CD14-positive monocyte (primary cell): ENCODE measurements at regions not wholly inside any gene's neighbourhood (a gene's known extent, or its start where the extent isn't known, plus 50 kb on each side); places are given as distances from the start of the nearest gene placed in this dataset.

ENCODE experiments used
- DNase-seq, 3 donors: peaks; one replicate each; pipeline ENCODE4 v3.0.0-alpha.2; 2011 to 2022
- H2AFZ ChIP-seq: 2 replicates; pipeline ENCODE4 v1.6.0; 2012; ENCODE audit warnings: mild to moderate bottlenecking, low read depth, low read length, inconsistent platforms; ENCODE audit not compliant: insufficient read depth, poor library complexity, severe bottlenecking
- H3K27ac ChIP-seq, 2 donors: 1 replicate in 1 of 2; 2 replicates in 1 of 2; pipeline ENCODE4 v1.5.1; 2012 to 2013; ENCODE audit warnings: low read length in 2 of 2, control low read depth in 1 of 2, inconsistent platforms in 1 of 2, low read depth in 1 of 2, mild to moderate bottlenecking in 1 of 2
- H3K27me3 ChIP-seq, 2 donors: one replicate each; pipeline versions ENCODE4 v1.6.0 to v1.6.1; 2011 to 2013; ENCODE audit warnings: low read length in 2 of 2; ENCODE audit not compliant: control insufficient read depth in 2 of 2, insufficient read depth in 2 of 2
- H3K36me3 ChIP-seq, 2 donors: replicated peaks in 1 of 2; 1 replicate in 1 of 2; 2 replicates in 1 of 2; pipeline versions ENCODE4 v1.5.1 to v1.6.1; 2012 to 2013; ENCODE audit warnings: low read length in 2 of 2, control low read depth in 1 of 2, inconsistent platforms in 1 of 2, mild to moderate bottlenecking in 1 of 2; ENCODE audit not compliant: insufficient read depth in 2 of 2, control insufficient read depth in 1 of 2
- H3K4me1 ChIP-seq, 2 donors: 1 replicate in 1 of 2; 2 replicates in 1 of 2; pipeline versions ENCODE4 v1.5.1 to v1.6.1; 2012 to 2013; ENCODE audit warnings: low read length in 2 of 2, control low read depth in 1 of 2, inconsistent platforms in 1 of 2, mild to moderate bottlenecking in 1 of 2, moderate library complexity in 1 of 2; ENCODE audit not compliant: insufficient read depth in 2 of 2, control insufficient read depth in 1 of 2
- H3K4me2 ChIP-seq: replicated peaks from 2 replicates; pipeline ENCODE3; 2012; ENCODE audit warnings: low read length, moderate library complexity, mild to moderate bottlenecking; ENCODE audit not compliant: poor library complexity, severe bottlenecking; ENCODE audit errors: extremely low read depth
- H3K4me3 ChIP-seq, 3 experiments: fragments of 200-600 bp in 1 of 3; sonication (generic) in 1 of 3; replicated peaks in 1 of 3; 1 replicate in 2 of 3; 2 replicates in 1 of 3; pipeline ENCODE4 v1.5.1; 2011 to 2013; ENCODE audit warnings: low read length in 3 of 3, mild to moderate bottlenecking in 3 of 3, control low read depth in 2 of 3, low read depth in 2 of 3, inconsistent platforms in 1 of 3, moderate library complexity in 1 of 3
- H3K79me2 ChIP-seq: 2 replicates; pipeline ENCODE4 v1.6.0; 2012; ENCODE audit warnings: mild to moderate bottlenecking, control low read depth, inconsistent platforms, low read length, moderate library complexity; ENCODE audit not compliant: insufficient read depth
- H3K9ac ChIP-seq: 2 replicates; pipeline ENCODE4 v1.6.0; 2017; ENCODE audit warnings: low read length, mild to moderate bottlenecking; ENCODE audit not compliant: insufficient read depth, poor library complexity, severe bottlenecking
- H3K9me3 ChIP-seq, 2 donors: replicated peaks in 1 of 2; 1 replicate in 1 of 2; 2 replicates in 1 of 2; pipeline versions ENCODE4 v1.5.1 to v1.6.1; 2012 to 2013; ENCODE audit warnings: low read length in 2 of 2, control low read depth in 1 of 2; ENCODE audit not compliant: control insufficient read depth in 1 of 2, insufficient read depth in 1 of 2
- H4K20me1 ChIP-seq: 2 replicates; pipeline ENCODE4 v1.6.0; 2012; ENCODE audit warnings: mild to moderate bottlenecking, low read length, control low read depth, moderate library complexity; ENCODE audit not compliant: insufficient read depth
- H3K27ac Mint-ChIP-seq, 7 donors: one replicate each; pipeline ENCODE4 v1.8.0; 2020; ENCODE audit warnings: mild to moderate bottlenecking in 7 of 7, mixed read lengths in 7 of 7, moderate library complexity in 6 of 7, inconsistent platforms in 2 of 7
- H3K27me3 Mint-ChIP-seq, 3 donors: one replicate each; pipeline ENCODE4 v1.8.0; 2021 to 2022; ENCODE audit warnings: low read depth in 3 of 3, mild to moderate bottlenecking in 3 of 3, mixed read lengths in 3 of 3, moderate library complexity in 3 of 3, inconsistent platforms in 1 of 3
- H3K36me3 Mint-ChIP-seq, 2 donors: one replicate each; pipeline ENCODE4 v1.8.0; 2020; ENCODE audit warnings: mixed read lengths in 2 of 2, inconsistent platforms in 1 of 2, mild to moderate bottlenecking in 1 of 2
- H3K4me1 Mint-ChIP-seq: one replicate; pipeline ENCODE4 v1.8.0; 2020; ENCODE audit warnings: mild to moderate bottlenecking, mixed read lengths
- H3K4me3 Mint-ChIP-seq, 2 donors: one replicate each; pipeline ENCODE4 v1.8.0; 2020; ENCODE audit warnings: mild to moderate bottlenecking in 2 of 2, mixed read lengths in 2 of 2, moderate library complexity in 1 of 2
- H3K9me3 Mint-ChIP-seq, 7 donors: one replicate each; pipeline ENCODE4 v1.8.0; 2020 to 2022; ENCODE audit warnings: mixed read lengths in 7 of 7, mild to moderate bottlenecking in 6 of 7, moderate library complexity in 6 of 7, inconsistent platforms in 2 of 7
- WGBS: methylation state at CpG from one replicate; pipeline ENCODE4 v1.1.5; 2013; ENCODE audit warnings: missing lambda C conversion rate; ENCODE audit not compliant: insufficient coverage; 5-methylcytosine and 5-hydroxymethylcytosine counted together
- intact Hi-C, 2 donors: fragments of 100-400 bp; cut with micrococcal nuclease; formaldehyde crosslinking; loops; one replicate each; pipeline versions ENCODE4 v1.15.0 to v1.15.1; 2023
- TF ChIP-seq, protein P1 (sequence below): fragments of 200-600 bp; IDR thresholded peaks from one replicate; pipeline ENCODE4 v1.8.0; 2022; ENCODE audit warnings: antibody characterized with exemption, mild to moderate bottlenecking

- no peak overlapping the region for H3K4me3 Mint-ChIP-seq
- TF ChIP-seq, protein P1, sequence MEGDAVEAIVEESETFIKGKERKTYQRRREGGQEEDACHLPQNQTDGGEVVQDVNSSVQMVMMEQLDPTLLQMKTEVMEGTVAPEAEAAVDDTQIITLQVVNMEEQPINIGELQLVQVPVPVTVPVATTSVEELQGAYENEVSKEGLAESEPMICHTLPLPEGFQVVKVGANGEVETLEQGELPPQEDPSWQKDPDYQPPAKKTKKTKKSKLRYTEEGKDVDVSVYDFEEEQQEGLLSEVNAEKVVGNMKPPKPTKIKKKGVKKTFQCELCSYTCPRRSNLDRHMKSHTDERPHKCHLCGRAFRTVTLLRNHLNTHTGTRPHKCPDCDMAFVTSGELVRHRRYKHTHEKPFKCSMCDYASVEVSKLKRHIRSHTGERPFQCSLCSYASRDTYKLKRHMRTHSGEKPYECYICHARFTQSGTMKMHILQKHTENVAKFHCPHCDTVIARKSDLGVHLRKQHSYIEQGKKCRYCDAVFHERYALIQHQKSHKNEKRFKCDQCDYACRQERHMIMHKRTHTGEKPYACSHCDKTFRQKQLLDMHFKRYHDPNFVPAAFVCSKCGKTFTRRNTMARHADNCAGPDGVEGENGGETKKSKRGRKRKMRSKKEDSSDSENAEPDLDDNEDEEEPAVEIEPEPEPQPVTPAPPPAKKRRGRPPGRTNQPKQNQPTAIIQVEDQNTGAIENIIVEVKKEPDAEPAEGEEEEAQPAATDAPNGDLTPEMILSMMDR, result no peak
- no peaks in the 10 kb centered on the region for H4K20me1 ChIP-seq
- intact Hi-C loops, result no loop called here
- H3K4me3 ChIP-seq, result no peak overlapping the region
- no peak overlapping the region for H2AFZ ChIP-seq
- DNase-seq, result no peak
- H3K27ac ChIP-seq, result no peak overlapping the region
- no peaks in the 10 kb centered on the region for H3K79me2 ChIP-seq
- H3K27ac Mint-ChIP-seq, result no peak overlapping the region
- no peak overlapping the region for H3K9ac ChIP-seq
- no peaks in the 10 kb centered on the region for H3K27me3 ChIP-seq
- H3K4me1 ChIP-seq, result no peaks in the 10 kb centered on the region
- no peaks in the 10 kb centered on the region for H3K9me3 ChIP-seq
- H3K9me3 Mint-ChIP-seq, result peaks cover 0 to 7% (median 1%) of the 10 kb centered on the region in 7 donors
- WGBS, result no CpG with 5 or more reads among the region's 1 CpG
- no peak overlapping the region for H3K4me2 ChIP-seq
- H3K27me3 Mint-ChIP-seq, result peaks cover 0 to 3% (median 2%) of the 10 kb centered on the region in 3 donors
- H3K4me1 Mint-ChIP-seq, result no peaks in the 10 kb centered on the region
- H3K36me3 Mint-ChIP-seq, result no peaks in the 10 kb centered on the region
- no peaks in the 10 kb centered on the region for H3K36me3 ChIP-seq
These were observed 196.0 kb upstream of the NPY2R start for GRCh38 chr4:155012469-155012868.

DNA sequence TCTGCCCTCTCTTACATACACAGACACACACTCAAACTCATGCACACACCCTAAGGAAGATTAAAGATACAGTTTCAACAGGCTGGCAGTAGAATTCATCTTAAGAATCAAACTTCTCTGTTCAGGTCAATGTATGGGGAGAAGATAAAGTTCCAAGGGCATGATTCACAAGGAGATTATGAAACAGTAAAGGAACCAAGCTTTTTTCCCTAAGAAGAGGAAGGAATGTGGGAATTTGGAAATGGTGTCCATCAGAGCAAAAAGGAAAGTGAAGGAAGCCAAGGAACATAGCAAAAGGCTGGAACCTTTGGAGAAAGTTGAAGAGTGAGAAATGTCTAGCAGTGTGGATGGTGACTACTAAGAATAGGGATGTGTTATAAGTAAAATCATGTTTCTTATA lies 191.0 kb upstream of the NPY2R start:
- Histone ChIP-seq H3K4me2 (no peak overlapping the region), H3K36me3 (no peaks in the 10 kb centered on the region), H3K9ac (no peak overlapping the region), H3K27ac (no peak overlapping the region), H4K20me1 (no peaks in the 10 kb centered on the region), H2AFZ (no peak overlapping the region), H3K27me3 (no peaks in the 10 kb centered on the region), H3K4me3 (no peak overlapping the region), H3K79me2 (no peaks in the 10 kb centered on the region), H3K9me3 (peaks cover 0 to 8% of the 10 kb centered on the region in 2 donors), H3K4me1 (no peaks in the 10 kb centered on the region)
- Mint-ChIP-seq H3K36me3 (no peaks in the 10 kb centered on the region), H3K4me3 (no peak overlapping the region), H3K9me3 (peaks cover 0 to 7% (median 3%) of the 10 kb centered on the region in 7 donors), H3K27me3 (no peaks in the 10 kb centered on the region), H3K4me1 (no peaks in the 10 kb centered on the region), H3K27ac (no peak overlapping the region)
- TF ChIP-seq, protein P1, result no peak
- intact Hi-C loops, result no loop called here
- DNase-seq, result no peak
